ENCODE measurements at regions not wholly inside any gene's neighbourhood (a gene's known extent, or its start where the extent isn't known, plus 50 kb on each side); places are given as distances from the start of the nearest gene placed in this dataset.
"Not testable (repeated sequence)": the region's sequence is repeated elsewhere in the genome, so short reads cannot be mapped to it uniquely, and the experiment has no call there.

DNA sequence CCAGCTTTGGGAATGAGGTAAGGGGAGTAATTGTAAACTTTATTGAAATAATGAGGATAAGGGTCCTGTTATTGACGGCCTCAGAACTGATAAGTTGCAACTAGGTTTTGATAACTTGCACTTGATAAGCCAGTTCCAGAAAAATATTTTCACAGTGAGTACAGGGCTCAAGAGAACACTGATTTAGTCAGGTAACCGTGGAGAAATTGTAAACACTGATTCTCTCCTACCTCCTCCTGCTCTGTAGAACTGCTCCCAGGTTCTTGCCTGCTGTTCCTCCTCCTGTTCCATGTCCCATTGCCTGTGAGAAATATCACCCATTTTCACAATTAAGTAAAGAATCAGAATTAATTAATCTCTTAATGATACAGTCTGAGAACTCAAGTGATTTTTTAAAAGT is 55.0 kb upstream of the CXXC4 start:
- DNase-seq (ENCODE audit: low read depth in 1 of 2, low spot score in 1 of 2) = no peak

DNA sequence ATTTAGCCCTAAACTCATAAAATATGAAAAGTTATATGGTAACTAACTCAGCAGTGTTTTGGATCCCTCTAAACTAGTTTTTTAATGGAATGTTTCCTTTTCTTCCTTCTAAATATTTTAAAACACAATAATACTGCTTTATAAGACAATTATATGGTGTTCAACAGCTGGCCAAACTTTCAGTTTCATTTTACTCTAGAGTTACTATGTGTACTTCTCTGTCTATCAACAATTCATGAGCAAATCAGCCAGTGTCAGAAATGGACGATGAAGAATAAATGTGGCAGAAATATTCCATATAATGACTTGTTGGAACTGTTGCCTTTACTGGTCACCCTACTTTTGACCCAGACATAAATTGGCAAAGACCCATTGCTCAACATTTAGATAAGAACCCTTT is 64.8 kb upstream of the CXXC4 start:
- no peak for DNase-seq (ENCODE audit: low read depth in 1 of 2, low spot score in 1 of 2)

DNA sequence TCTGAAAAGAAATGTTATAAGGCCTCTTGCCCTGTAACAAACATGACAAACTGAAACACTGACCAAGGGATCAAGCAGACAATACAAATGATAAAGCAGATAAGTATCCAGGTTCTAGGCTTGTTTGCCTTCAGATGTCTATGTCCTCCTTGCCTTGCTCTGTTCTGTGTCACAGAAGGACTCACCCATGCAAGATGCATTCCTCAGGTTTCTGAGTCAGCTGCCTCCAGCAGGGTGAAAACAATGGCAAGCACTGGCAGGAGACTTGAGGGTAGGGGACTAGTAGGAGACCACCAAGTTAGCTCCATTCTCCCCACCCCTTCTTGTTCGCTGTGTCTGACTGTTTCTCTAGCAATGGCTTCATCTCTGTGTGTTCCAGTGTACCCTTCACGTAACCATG is 76.6 kb upstream of the CXXC4 start:
- DNase-seq (ENCODE audit: low read depth in 1 of 2, low spot score in 1 of 2) = no peak

GRCh38 chr4:104574371-104574770 is 79.7 kb upstream of the CXXC4 start:
- DNase-seq (ENCODE audit: low read depth in 1 of 2, low spot score in 1 of 2) = no peak

DNA sequence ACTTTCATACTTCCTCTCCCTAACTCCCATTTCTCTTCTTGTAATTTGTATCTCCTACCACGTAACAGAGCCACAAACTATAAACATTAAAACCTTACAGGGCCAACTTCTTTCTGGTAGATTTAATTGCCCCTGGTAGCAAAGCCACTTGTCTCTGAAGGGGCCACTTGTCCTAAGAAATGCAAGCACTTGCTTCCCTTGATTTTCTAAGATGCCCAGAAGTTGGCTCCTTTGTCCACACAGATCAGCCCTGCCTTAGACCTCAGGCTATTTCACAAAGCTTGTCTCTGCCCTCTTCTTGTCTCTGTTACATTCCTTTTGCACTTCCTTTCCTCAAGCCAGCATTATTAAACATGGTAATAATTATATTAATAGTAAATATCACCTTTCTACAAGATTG is 80.6 kb upstream of the CXXC4 start:
- DNase-seq (ENCODE audit: low read depth in 1 of 2, low spot score in 1 of 2) = no peak

DNA sequence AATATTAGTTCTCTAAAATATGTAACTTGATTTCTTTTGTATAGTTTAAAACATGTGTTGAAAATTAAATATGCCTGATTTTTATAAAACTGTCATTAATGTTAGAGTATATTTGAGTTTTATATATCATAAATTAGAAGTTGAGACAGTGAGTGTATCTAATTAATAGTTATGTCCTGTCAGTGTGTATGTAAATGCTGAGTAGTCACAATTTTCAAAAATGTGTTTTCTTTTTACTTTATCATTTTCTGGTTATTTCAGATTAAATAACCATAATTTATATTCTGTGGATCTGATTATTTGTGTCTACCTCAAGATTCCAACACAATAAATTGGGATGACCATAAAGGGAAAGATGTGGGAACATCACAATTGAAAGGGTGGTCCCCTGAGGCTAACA is 82.7 kb upstream of the CXXC4 start:
- DNase-seq (ENCODE audit: low read depth in 1 of 2, low spot score in 1 of 2) = no peak

DNA sequence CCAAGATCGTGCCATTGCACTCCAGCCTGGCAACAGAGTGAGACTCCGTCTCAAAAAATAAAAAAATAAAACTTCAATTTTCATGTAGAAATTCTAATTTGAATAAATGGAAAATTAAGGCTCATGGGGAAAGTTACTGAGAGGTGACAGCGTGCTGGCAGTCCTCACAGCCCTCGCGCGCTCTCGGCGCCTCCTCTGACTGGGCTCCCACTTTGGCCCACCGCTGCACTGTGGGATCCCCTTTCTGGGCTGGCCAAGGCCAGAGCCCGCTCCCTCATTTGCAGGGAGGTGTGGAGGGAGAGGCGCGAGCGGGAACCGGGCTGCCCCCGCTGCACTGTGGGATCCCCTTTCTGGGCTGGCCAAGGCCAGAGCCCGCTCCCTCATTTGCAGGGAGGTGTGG is 86.8 kb upstream of the CXXC4 start:
- DNase-seq (ENCODE audit: low read depth in 1 of 2, low spot score in 1 of 2) = not testable (repeated sequence)

GRCh38 chr4:104582056-104582455 is 87.4 kb upstream of the CXXC4 start:
- DNase-seq (ENCODE audit: low read depth in 1 of 2, low spot score in 1 of 2) = not testable (repeated sequence)

DNA sequence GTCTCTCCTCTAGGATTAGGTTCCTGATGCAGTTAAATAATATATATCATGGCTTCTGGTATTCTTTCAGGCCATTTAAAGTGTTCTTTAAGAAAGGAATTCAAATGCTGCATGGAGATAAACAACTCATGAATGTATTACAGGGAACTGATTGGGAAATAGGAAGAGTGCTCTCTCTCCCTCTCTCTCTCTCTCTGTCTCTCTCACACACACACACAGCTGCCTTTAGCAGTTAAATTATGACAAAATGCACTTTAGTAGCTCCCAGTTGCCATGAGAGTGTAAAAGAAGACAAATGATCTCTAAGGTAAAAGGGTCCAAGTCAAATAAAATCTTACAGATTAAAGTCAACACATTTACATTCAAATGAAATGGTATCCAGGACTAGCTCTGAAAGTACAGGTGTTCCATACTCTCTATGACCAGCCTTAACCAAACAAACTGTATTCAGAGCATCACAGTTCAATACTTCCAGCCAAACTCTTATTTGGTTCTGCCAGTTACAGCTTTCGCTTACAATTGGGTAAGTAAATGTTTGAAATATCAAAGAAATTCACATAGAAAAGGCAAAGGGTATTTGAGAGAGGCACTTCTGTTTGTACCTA is 94.7 kb upstream of the CXXC4 start:
- DNase-seq (ENCODE audit: low read depth in 1 of 2, low spot score in 1 of 2) = no peak

GRCh38 chr4:104591510-104591911 is 96.8 kb upstream of the CXXC4 start:
- DNase-seq (ENCODE audit: low read depth in 1 of 2, low spot score in 1 of 2) = no peak

- no peak for DNase-seq (ENCODE audit: low read depth in 1 of 2, low spot score in 1 of 2)
Measured at GRCh38 chr4:104592183-104592582, 97.5 kb upstream of the CXXC4 start.

DNA sequence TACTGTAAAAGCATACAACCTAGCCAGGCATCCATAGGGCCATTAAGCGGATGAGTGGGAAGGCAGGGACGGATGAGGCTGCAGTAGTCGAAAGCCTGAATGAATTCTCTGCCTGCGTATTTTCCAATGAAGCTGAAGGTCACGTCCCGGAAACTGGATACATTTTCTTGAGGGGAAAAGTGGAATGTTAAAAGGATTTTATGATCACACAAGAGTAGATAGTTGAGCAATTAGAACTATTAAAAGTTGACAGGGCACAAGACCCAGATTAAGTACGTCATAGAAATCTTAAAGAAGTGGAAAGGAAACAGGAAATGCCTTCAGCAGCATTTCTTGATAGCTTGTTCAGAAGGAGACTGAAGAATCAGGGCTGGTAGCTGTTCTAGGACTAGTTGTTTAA is 98.3 kb upstream of the CXXC4 start:
- DNase-seq (ENCODE audit: low read depth in 1 of 2, low spot score in 1 of 2) = no peak

DNA sequence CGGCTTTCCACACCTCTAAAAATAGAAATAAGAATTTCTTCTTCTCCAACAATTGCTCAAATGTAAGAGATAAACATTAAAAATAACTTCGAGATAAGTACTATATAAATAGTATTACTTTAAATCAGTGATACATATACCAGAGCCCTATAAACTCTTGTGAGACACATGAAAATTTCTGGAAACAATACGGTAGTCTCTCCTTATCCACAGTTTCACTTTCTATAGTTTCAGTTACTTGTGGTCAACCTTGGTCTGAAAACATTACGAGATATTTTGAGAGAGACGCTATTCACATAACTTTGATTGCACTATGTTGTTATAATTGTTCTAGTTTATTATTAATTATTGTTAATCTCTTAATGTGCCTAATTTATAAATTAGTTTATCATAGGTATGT is 101.5 kb upstream of the CXXC4 start:
- no peak for DNase-seq (ENCODE audit: low read depth in 1 of 2, low spot score in 1 of 2)

GRCh38 chr4:104615496-104615895 is 120.8 kb upstream of the CXXC4 start:
- DNase-seq (ENCODE audit: low read depth in 1 of 2, low spot score in 1 of 2) = no peak

DNA sequence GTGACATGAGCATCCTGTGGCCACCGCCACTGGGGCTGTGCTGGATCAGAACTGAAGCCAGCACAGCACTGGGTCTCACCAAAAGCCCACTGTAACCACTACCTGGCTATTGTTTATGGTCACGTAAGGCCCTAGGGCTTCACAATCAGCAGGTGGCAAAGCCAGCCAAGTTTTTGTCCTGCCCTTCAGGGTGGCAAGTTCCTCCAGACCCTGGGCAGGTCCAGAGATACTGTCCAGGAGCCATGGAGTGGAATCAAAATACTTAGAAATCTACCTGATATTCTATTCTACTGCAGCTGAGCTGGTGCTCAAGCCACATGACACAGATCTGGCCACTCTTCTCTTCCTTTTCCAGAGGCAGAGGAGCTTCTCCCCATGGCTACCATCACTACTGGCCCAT is 121.2 kb upstream of the CXXC4 start:
- no peak for DNase-seq (ENCODE audit: low read depth in 1 of 2, low spot score in 1 of 2)

DNA sequence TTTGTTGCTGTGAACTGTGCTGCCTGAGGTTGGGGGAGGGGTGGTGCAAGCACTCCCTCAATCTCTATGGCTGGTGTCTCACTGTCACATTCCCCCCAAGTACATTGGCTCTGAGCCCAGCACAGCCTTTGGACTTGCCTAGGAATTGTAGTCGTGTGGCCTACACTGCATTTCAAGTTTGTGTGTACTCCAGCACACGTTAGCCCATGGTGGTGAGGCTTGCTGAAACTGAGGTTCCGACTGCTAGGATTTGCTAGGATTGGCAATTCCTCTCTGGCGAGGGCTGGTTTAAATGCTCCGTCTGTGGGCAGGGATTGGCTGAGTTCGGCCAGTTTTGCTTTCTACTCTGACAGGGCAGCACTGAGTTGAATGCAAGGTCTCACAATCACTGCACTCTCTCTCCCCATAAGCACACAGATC is 121.7 kb upstream of the CXXC4 start:
- DNase-seq (ENCODE audit: low read depth in 1 of 2, low spot score in 1 of 2) = no peak

GRCh38 chr4:104625706-104626105 is 131.0 kb upstream of the CXXC4 start:
- DNase-seq (ENCODE audit: low read depth in 1 of 2, low spot score in 1 of 2) = no peak

DNA sequence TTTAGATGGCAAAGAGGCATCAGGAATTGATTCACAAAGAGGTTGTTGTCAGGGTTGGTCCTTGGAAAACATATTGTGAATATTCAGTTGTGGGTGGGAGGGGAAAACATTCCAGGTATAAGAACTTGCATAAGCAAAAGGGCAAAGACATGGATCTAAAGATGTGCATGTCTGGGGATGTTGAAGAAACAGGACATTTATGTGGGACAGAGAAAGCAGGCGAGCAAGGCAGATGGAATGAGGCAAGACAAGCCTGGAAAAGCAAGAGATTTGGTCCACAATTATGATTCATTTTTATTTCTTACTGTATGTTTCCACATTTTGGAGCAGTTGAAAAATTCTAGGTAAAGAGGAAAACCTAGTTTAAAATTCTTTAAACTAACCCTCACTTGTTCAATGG is 134.9 kb upstream of the CXXC4 start:
- no peak for DNase-seq (ENCODE audit: low read depth in 1 of 2, low spot score in 1 of 2)

- no peak for DNase-seq (ENCODE audit: low read depth in 1 of 2, low spot score in 1 of 2)
Measured at GRCh38 chr4:104630272-104630671, 135.6 kb upstream of the CXXC4 start.

DNA sequence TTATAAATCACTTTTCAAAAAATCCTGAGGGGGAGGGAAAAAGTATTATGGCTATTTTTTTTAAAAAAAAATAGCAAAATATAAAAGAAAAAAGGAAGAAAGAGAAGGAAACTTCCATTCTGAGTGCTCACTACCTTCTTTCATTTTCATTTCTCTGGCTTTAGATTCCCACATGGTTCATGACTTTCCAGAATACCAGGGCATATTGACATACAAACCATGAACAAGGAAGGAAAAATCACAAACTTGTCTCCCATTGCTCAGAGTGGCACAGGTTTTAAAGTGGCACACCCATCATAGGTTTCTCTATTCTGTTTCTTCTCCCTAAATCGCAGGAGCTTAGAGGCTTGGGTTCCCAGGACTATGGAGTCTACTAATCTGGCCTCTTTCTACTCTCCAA is 136.3 kb upstream of the CXXC4 start:
- DNase-seq (ENCODE audit: low read depth in 1 of 2, low spot score in 1 of 2) = no peak

GRCh38 chr4:104641418-104641817 is 146.7 kb upstream of the CXXC4 start:
- no peak for DNase-seq (ENCODE audit: low read depth in 1 of 2, low spot score in 1 of 2)

- DNase-seq (ENCODE audit: low read depth in 1 of 2, low spot score in 1 of 2) = no peak
Measured at GRCh38 chr4:104642521-104642920, 147.8 kb upstream of the CXXC4 start.

DNA sequence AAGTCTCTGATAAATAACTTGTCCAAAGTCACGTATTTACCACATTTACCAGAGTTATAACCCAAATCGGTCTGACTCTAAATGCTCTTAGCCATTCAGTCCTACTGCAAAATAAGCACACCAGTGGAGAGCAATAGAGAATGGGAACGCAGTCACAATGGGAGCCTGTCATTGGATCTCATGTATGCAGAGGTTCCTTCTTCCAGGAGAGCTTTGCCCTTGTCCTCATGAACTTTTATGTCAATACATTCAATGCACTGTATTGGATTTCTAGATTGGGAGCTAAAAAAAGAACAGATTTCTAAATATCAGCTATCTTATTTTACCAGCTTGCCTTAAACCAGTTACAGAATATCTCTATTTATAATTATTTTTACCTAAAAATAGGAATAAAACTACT is 149.1 kb upstream of the CXXC4 start:
- no peak for DNase-seq (ENCODE audit: low read depth in 1 of 2, low spot score in 1 of 2)

GRCh38 chr4:104649631-104650030 is 154.9 kb upstream of the CXXC4 start:
- no peak for DNase-seq (ENCODE audit: low read depth in 1 of 2, low spot score in 1 of 2)

All from activated CD4-positive, alpha-beta T cell treated with anti-CD3 and anti-CD28 coated beads, Interleukin-2, amount 50 U/mL, for 24 hours (primary cell).